Fibroblast of skin of left biceps (primary cell): ENCODE measurements at regions not wholly inside any gene's neighbourhood (a gene's known extent, or its start where the extent isn't known, plus 50 kb on each side); places are given as distances from the start of the nearest gene placed in this dataset.

Experiments used
- DNase-seq, 2 experiments: peaks; one replicate each; pipeline ENCODE4 v3.0.0-alpha.2; 2013; ENCODE audit warnings: low read depth in 2 of 2

DNA sequence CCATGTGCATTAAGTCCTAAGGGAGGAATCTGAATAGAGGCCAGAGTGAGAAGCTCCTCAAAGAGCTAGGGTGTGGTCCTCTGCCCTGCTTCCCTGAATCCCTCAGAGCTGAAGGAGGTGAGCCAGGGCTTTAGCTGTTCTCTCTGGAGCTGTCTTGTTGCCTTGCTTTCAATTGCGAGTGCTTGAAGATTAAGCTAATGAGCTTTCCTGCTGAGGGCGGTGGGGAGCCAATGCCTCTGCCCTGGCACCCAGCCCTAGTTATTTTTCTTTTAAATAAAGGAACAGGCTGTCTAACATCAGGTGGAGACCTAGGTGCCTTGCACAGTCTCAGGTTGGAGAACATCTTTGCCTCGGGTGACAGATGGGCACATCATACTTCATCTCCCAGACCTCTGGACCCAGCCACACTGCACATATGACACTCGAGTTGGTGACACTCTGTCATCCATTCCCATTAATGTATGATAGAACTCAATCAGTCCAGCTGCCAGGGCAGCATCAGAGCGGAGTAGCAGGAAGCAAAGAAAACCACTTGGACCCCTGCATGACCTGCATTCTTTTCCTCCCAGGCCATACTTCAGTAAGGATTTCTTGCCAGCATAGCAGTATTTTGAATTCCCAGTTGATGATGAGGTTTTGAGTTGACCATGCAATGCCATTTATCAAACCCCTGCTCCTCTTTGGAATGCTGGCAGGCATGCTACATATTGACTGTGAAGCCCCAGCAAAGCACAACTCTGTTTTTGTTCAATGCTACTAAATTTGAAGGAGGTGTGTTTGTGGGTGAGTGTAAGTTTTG is 292.7 kb downstream of the RNF144A start:
- peak; percentile 72 for DNase-seq

GRCh38 chr2:7210712-7211111 is 293.5 kb downstream of the RNF144A start:
- DNase-seq, result no peak

DNA sequence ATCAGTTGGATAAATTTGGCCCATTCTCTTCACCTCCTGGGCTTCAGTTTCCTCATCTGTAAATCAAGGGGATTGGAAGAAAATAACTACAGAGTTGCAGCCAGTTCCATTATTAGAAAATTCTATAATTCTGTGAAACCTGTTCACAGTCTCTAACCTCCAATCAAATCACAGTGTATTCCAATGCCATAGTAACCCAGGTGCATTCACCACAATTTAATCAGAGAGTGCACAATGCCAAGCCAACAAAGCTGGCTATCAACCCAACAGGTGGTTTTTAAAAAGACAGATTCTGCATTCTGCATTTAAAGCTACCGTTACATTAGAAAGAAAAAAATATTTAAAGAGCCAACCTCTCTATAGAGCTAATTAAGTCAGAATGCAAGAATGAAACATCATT is 308.6 kb downstream of the RNF144A start:
- no peak for DNase-seq

- DNase-seq, result no peak
Observed at GRCh38 chr2:7226501-7226900, 309.3 kb downstream of the RNF144A start.

DNA sequence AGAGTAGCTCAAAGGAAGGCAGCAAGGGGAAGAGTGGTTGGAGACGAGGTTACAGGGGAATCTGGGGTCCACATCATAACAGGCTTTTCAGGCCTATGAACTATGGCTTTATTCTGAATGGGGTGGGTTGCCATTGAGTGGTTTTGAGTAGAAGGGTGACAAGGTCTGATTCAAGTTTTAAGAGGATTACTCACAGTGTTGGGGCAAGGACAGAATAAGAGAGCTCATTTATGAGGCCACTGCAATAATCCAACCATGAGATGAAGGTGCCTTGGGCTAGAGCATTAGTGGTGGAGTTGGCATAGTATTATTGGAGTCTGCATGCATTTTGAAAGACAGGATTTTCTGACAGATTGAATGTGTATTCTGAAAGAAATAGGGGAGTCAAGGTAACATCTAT is 315.9 kb downstream of the RNF144A start:
- no peak for DNase-seq

DNA sequence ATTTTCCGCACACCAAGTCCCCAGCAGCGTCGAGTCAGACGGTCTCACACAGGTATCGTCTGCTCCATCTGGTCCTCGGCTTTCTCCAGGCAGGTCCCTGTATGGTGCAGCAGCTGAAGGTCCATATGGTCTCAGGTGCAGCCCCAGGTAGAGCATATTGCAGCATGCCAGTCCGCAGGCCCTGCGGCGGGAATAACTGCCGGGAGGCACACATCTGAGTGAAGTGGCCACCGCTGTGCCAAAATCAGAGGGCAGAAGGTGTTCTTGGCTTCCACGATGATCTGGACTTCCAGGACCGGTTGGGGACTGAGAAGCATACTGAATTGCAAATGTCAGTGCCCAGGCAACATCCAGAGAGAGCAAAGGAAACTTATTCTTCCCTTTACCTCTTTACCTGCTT is 320.3 kb downstream of the RNF144A start:
- no peak for DNase-seq

- DNase-seq, result no peak
Observed at GRCh38 chr2:7239078-7239477, 321.9 kb downstream of the RNF144A start.

DNA sequence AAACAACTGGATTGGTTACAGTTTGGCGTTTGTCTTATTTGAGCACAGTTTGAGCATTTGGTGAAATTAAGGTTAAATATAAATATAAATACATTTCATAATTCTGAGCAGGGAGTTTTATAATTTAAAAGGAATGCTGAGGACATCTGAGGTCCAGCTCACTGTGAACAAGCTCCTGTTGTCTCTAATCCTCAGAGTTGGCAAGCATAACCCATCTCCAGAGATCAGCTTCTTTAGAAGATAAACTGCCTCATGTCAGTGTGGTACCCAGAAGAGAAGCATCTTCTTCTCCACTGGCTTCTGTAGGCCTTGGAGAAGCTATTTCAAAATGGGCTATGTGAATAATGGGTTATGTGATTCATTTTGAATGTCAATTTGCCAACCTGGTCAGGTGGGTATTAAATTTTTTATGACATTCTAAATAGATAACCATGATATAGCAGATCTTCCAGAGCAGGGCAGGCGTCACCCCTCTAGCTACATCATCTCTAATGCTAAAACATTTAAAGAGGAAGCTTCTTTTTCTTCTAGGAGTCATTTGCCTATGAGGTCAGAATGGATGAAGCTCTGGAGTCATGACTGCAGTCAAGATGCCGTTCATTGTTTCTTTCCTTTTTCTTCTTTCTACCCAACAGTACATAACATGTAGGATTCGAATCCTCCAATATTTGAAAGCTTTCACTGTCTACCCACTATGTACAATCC is 324.0 kb downstream of the RNF144A start:
- DNase-seq, result no peak

- no peak for DNase-seq
Observed at GRCh38 chr2:7242189-7242867, 325.1 kb downstream of the RNF144A start.

- no peak for DNase-seq
Observed at GRCh38 chr2:7243276-7243675, 326.1 kb downstream of the RNF144A start.

DNA sequence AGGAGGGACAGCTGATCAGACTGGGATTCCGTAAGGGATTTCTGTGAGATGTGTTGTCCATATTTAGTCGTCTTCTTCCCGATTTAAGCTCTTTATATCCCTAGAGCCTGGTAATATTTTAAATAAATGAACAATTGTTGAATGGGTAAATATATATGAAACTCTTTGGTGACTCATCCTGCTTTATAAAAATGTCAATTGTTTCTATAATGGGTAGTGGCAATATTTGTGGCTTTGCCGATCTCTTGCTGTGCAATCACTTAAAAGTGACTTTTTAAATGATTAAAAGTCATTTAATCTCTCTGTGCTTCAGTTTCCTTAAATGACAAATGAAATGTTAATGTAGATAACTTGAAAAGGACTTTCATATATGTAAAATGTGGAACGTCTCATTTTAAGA is 339.2 kb downstream of the RNF144A start:
- no peak for DNase-seq

- no peak for DNase-seq
Observed at GRCh38 chr2:7262727-7263126, 345.5 kb downstream of the RNF144A start.

DNA sequence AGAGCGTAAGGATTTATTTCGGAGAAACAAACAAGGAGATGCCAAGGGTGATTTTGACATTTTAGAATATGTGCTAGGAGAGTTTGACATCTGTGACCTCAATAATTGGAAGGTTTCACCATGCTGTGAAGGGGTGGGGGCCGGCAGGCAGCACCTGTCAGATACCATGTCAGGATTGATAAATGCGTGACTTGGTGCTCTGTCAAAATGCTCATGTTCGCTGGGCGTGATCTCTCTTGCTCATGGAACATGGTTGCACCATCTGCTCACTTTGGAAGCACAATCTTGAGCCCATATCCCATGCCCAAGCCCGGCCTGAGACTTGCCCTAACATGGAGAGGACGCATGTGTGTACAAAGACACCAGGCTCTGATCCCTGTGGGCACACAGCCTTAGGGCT is 347.6 kb downstream of the RNF144A start:
- DNase-seq, result no peak

GRCh38 chr2:7265286-7265685 is 348.1 kb downstream of the RNF144A start:
- no peak for DNase-seq

DNA sequence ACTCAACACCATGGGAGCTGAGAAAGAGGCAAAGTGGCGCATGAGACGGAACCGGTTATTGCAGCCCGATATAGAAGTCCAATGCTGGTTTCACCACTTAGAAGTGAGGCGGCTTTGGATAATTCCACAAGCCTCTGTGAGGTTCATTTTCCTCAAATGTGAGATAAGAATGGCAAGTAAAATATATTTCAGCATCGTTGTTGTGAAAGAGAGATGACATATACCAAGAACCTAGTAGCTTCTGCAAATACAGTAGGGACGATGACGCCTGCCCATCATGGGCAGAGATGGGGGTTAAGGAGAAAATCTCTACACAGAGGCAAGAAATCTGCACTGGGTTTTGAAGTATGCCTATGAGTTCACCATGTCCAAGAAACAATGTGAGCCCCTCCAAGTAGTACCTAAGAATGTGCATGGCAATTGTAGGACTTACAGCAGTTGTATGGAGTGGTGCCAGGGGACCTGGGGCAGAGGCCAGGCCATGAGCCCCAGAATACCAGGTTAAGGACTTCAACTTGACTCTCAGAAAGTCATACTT is 352.0 kb downstream of the RNF144A start:
- no peak for DNase-seq

GRCh38 chr2:7270011-7270431 is 352.8 kb downstream of the RNF144A start:
- no peak for DNase-seq

DNA sequence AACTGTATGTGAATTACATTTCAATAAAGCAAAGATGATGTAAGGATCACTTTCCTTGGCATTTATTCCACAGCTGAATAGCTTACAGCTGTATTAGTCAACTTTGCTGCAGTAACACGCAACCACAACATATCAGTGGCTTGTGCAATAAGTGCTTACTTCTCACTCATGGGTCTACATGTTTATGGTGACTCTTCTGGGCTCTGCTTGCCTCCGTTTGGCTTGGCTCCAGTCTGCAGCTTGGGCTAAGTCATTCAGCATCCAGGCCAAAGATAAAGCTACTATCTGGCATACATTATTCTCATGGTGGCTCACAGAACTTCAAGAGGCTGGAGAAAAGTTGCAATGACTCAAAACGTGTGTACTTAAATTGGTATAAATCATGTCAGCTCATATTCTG is 355.0 kb downstream of the RNF144A start:
- peak; percentile 64 to 79 for DNase-seq

- no peak for DNase-seq
Observed at GRCh38 chr2:7278984-7279383, 361.8 kb downstream of the RNF144A start.

- no peak for DNase-seq
Observed at GRCh38 chr2:7279421-7279949, 362.3 kb downstream of the RNF144A start.

DNA sequence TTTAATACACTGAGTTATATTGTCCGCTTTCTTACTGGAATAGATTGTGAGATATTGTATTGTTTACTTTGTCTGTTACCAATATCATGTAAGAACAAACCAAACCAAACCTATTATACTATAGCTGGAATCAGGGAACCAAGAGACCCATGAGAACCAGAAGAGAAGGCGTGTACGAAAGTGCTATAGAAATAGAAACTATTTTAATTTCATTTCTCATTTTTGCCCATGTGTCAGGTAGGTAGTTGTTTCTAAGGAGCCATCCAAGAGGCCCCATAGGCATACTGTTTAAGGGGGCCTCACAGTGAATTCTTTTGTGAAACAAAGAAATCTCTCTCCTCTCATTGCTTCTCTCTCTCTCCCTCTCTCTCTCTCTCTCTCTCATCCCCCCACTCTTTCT is 363.6 kb downstream of the RNF144A start:
- DNase-seq, result no peak

GRCh38 chr2:7281231-7282201 is 364.3 kb downstream of the RNF144A start:
- DNase-seq, result no peak
